Osteoblast (primary cell): ENCODE measurements at regions not wholly inside any gene's neighbourhood (a gene's known extent, or its start where the extent isn't known, plus 50 kb on each side); places are given as distances from the start of the nearest gene placed in this dataset.

ENCODE experiments used
- DNase-seq: peaks from one replicate; pipeline ENCODE4 v3.0.0; 2011; ENCODE audit warnings: low spot score, mixed read lengths; ENCODE audit not compliant: insufficient read length; ENCODE audit errors: missing footprints
- H2AFZ ChIP-seq: 2 replicates; pipeline ENCODE4 v1.6.0; 2011; ENCODE audit warnings: mild to moderate bottlenecking, low read length
- H3K27ac ChIP-seq: 2 replicates; pipeline ENCODE4 v1.5.1; 2011; ENCODE audit warnings: mild to moderate bottlenecking, low read depth, low read length, moderate library complexity
- H3K27me3 ChIP-seq: 2 replicates; pipeline ENCODE4 v1.6.0; 2012; ENCODE audit warnings: mild to moderate bottlenecking, control low read depth, inconsistent platforms, low read length, moderate library complexity; ENCODE audit not compliant: insufficient read depth
- H3K36me3 ChIP-seq: 2 replicates; pipeline ENCODE4 v1.5.1; 2011; ENCODE audit warnings: mild to moderate bottlenecking, low read length, control low read depth, moderate library complexity; ENCODE audit not compliant: insufficient read depth
- H3K4me1 ChIP-seq: 2 replicates; pipeline ENCODE4 v1.5.1; 2011; ENCODE audit warnings: mild to moderate bottlenecking, low read length, control low read depth, moderate library complexity; ENCODE audit not compliant: insufficient read depth
- H3K4me2 ChIP-seq: 2 replicates; pipeline ENCODE4 v1.6.0; 2011; ENCODE audit warnings: mild to moderate bottlenecking, low read length; ENCODE audit not compliant: insufficient read depth
- H3K4me3 ChIP-seq: fragments of 200-600 bp; sonication (generic); 3 replicates; pipeline ENCODE4 v1.5.1; 2012; ENCODE audit warnings: mild to moderate bottlenecking, low read length, inconsistent platforms; ENCODE audit not compliant: insufficient read depth
- H3K79me2 ChIP-seq: 2 replicates; pipeline ENCODE4 v1.6.0; 2012; ENCODE audit warnings: mild to moderate bottlenecking, low read length, control low read depth, inconsistent platforms; ENCODE audit not compliant: insufficient read depth
- H3K9me3 ChIP-seq: 2 replicates; pipeline ENCODE4 v1.5.1; 2011; ENCODE audit warnings: low read depth, low read length, control low read depth
- H4K20me1 ChIP-seq: 2 replicates; pipeline ENCODE4 v1.6.0; 2012; ENCODE audit warnings: mild to moderate bottlenecking, low read length, control low read depth; ENCODE audit not compliant: insufficient read depth
- TF ChIP-seq, protein P1 (sequence below): IDR thresholded peaks from 2 replicates; pipeline ENCODE4 v1.5.1; 2011; ENCODE audit warnings: mild to moderate bottlenecking, low read depth, low read length, moderate library complexity; ENCODE audit errors: extremely low read depth

DNA sequence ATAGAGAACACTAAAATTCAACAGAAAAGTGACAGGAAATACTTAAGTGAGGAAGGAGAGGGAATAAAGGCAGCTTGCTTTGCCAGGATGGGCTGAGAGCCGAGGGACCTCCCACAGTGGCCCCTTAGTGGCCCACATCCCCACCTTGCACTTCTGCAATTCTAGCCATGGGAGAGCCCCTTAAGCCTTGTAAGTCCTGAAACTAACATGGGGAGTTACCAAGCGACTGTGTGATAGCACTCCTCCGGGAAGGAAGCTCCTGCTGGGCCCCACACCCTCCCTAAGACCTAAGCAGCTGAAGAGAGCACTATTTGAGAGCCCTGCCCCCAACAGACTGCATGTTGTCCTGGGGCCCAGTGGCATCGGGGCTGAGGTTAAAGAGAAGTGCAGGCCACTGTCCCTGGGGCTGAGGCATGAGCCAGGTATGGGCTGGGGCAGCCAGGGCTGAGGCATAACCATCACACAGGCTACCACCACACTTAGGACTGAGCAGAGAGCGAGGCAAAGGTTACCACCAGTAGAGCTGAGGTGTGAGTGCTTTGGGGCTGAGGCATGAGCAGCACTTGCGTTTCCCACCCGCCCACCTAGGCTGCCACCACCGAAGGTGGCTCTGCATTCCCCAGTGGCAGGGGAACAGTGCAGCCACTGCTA is 301.8 kb upstream of the TRPC7 start:
- Histone ChIP-seq H3K79me2 (no peaks in the 10 kb centered on the region), H3K4me1 (no peaks in the 10 kb centered on the region), H3K4me2 (no peak overlapping the region), H3K4me3 (no peak overlapping the region), H4K20me1 (no peaks in the 10 kb centered on the region), H3K36me3 (no peaks in the 10 kb centered on the region), H3K27me3 (no peaks in the 10 kb centered on the region), H3K27ac (no peak overlapping the region), H2AFZ (no peak overlapping the region), H3K9me3 (no peaks in the 10 kb centered on the region)
- TF ChIP-seq, protein P1, sequence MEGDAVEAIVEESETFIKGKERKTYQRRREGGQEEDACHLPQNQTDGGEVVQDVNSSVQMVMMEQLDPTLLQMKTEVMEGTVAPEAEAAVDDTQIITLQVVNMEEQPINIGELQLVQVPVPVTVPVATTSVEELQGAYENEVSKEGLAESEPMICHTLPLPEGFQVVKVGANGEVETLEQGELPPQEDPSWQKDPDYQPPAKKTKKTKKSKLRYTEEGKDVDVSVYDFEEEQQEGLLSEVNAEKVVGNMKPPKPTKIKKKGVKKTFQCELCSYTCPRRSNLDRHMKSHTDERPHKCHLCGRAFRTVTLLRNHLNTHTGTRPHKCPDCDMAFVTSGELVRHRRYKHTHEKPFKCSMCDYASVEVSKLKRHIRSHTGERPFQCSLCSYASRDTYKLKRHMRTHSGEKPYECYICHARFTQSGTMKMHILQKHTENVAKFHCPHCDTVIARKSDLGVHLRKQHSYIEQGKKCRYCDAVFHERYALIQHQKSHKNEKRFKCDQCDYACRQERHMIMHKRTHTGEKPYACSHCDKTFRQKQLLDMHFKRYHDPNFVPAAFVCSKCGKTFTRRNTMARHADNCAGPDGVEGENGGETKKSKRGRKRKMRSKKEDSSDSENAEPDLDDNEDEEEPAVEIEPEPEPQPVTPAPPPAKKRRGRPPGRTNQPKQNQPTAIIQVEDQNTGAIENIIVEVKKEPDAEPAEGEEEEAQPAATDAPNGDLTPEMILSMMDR = no peak
- DNase-seq = no peak

DNA sequence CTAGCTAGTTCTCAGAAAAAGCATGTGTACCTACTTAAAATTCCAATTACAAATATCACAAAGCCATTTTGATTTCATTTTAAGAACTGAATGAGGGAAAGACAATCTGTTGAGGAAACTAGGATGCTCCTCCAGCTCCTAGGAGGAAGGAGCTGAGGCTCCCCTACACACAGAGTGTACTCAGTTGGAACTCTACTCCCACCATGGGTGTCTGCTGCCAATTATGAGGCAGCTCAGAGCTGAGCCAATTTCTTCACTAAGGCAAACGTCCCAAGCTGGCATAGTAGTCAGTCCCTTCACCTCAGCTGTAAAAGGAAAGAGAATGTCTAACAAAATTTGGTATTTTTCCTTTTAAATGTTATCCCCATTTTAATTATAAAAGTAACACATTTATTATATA is 300.0 kb upstream of the TRPC7 start:
- Histone ChIP-seq H3K79me2 (no peaks in the 10 kb centered on the region), H3K36me3 (no peaks in the 10 kb centered on the region), H3K4me2 (no peak overlapping the region), H3K4me1 (no peaks in the 10 kb centered on the region), H3K27me3 (no peaks in the 10 kb centered on the region), H3K27ac (no peak overlapping the region), H3K9me3 (no peaks in the 10 kb centered on the region), H4K20me1 (no peaks in the 10 kb centered on the region), H3K4me3 (no peak overlapping the region), H2AFZ (no peak overlapping the region)
- TF ChIP-seq, protein P1 = no peak
- DNase-seq = no peak

DNA sequence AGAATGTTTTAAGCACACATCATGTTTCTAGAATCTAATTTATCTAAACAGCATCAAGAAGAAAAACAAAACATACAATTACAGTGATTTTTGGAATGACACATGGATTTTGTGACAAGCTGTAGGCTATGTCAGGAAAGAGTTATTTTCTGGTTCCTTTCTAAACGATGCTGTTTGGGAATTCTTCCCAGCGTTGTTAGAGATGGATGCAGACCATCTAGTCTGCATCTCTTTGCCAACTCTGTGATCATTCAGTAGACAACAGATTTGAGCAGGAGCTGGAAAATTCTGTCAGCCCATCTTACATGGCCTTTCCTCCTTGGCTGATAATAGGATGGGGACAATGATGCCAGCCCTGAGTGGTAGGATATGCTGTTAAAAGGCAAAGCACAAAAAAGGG is 295.7 kb upstream of the TRPC7 start:
- no peaks in the 10 kb centered on the region for H3K79me2 ChIP-seq
- DNase-seq = no peak
- no peak overlapping the region for H3K4me3 ChIP-seq
- H3K27me3 ChIP-seq = no peaks in the 10 kb centered on the region
- H4K20me1 ChIP-seq = no peaks in the 10 kb centered on the region
- TF ChIP-seq, protein P1 = no peak
- no peak overlapping the region for H3K27ac ChIP-seq
- H2AFZ ChIP-seq = no peak overlapping the region
- no peaks in the 10 kb centered on the region for H3K9me3 ChIP-seq
- no peaks in the 10 kb centered on the region for H3K4me1 ChIP-seq
- no peaks in the 10 kb centered on the region for H3K36me3 ChIP-seq
- H3K4me2 ChIP-seq = no peak overlapping the region

DNA sequence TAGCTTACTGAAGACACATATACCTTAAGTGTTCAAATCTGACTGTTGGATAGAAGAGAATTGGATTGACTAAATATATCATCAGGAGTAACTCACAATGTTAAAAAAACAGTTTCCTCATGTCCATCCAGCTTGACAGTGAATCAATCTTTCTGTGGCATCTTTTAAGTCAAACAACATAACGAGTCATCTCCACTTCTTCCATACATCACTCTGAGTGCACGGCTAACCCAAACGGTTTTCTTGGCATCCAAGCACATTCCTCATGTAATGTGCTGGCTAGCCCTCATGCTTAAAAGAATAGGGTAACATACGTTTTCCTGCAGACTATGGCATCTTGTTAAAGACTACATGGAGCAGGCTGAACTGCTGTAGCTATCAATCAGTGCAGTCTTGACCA is 291.5 kb upstream of the TRPC7 start:
- Histone ChIP-seq H3K4me3 (no peak overlapping the region), H3K27ac (no peak overlapping the region), H3K4me1 (no peaks in the 10 kb centered on the region), H2AFZ (no peak overlapping the region), H3K4me2 (no peak overlapping the region), H3K9me3 (no peaks in the 10 kb centered on the region), H3K36me3 (no peaks in the 10 kb centered on the region), H3K79me2 (no peaks in the 10 kb centered on the region), H3K27me3 (no peaks in the 10 kb centered on the region), H4K20me1 (no peaks in the 10 kb centered on the region)
- no peak for DNase-seq
- TF ChIP-seq, protein P1 = no peak
